SK-N-SH treated with all-trans-retinoic acid at 6 μM for 48 hours (cell line): ENCODE measurements at regions not wholly inside any gene's neighbourhood (a gene's known extent, or its start where the extent isn't known, plus 50 kb on each side); places are given as distances from the start of the nearest gene placed in this dataset.

Source experiments
- ATAC-seq: fragments of 200-7000 bp; cut with Tn5 transposase; 3 replicates; pipeline ENCODE4 v1.9.1; 2020; ENCODE audit warnings: mild to moderate bottlenecking, moderate library complexity
- ARNTL ChIP-seq: fragments of 450-650 bp; formaldehyde crosslinking; IDR thresholded peaks from 2 replicates; pipeline ENCODE4 v1.5.0; 2020; ENCODE audit warnings: low read depth, mild to moderate bottlenecking, moderate library complexity, borderline replicate concordance
- BACH2 ChIP-seq: fragments of 250-450 bp; sonication (Bioruptor Pico); IDR thresholded peaks from 2 replicates; pipeline ENCODE4 v1.9.0; 2021; ENCODE audit warnings: mild to moderate bottlenecking, borderline replicate concordance
- CSDC2 ChIP-seq: fragments of 250-450 bp; sonication (Bioruptor Pico); IDR thresholded peaks from 2 replicates; pipeline ENCODE4 v1.5.0; 2020; ENCODE audit warnings: mild to moderate bottlenecking, moderate library complexity
- ESRRG ChIP-seq: fragments of 250-450 bp; sonication (Bioruptor Pico); IDR thresholded peaks from 2 replicates; pipeline ENCODE4 v1.6.1; 2021; ENCODE audit warnings: mild to moderate bottlenecking
- GLIS3 ChIP-seq: fragments of 250-450 bp; sonication (Bioruptor Pico); IDR thresholded peaks from 2 replicates; pipeline ENCODE4 v1.5.0; 2020; ENCODE audit warnings: mild to moderate bottlenecking, moderate library complexity
- ISL1 ChIP-seq: fragments of 250-450 bp; sonication (Bioruptor Pico); IDR thresholded peaks from 2 replicates; pipeline ENCODE4 v2.1.2; 2022; ENCODE audit warnings: mild to moderate bottlenecking, moderate library complexity
- OSR1 ChIP-seq: fragments of 250-450 bp; sonication (Bioruptor Pico); IDR thresholded peaks from 2 replicates; pipeline ENCODE4 v1.8.0; 2022; ENCODE audit warnings: moderate library complexity, mild to moderate bottlenecking, inconsistent platforms
- PPARA ChIP-seq: fragments of 250-450 bp; sonication (Bioruptor Pico); IDR thresholded peaks from 2 replicates; pipeline ENCODE4 v1.5.0; 2020; ENCODE audit warnings: mild to moderate bottlenecking, borderline replicate concordance
- RARB ChIP-seq: fragments of 250-450 bp; sonication (Bioruptor Pico); IDR thresholded peaks from 2 replicates; pipeline ENCODE4 v1.8.0; 2021; ENCODE audit warnings: mild to moderate bottlenecking, moderate library complexity
- SNAI2 ChIP-seq: fragments of 250-450 bp; sonication (Bioruptor Pico); IDR thresholded peaks from 2 replicates; pipeline ENCODE4 v1.5.0; 2020; ENCODE audit warnings: mild to moderate bottlenecking, moderate library complexity
- TCF4 ChIP-seq: fragments of 250-450 bp; sonication (Bioruptor Pico); IDR thresholded peaks from 2 replicates; pipeline ENCODE4 v1.8.0; 2021; ENCODE audit warnings: mild to moderate bottlenecking, moderate library complexity, borderline replicate concordance
- TOX ChIP-seq: fragments of 250-450 bp; sonication (Bioruptor Pico); IDR thresholded peaks from 2 replicates; pipeline ENCODE4 v1.8.0; 2021; ENCODE audit warnings: mild to moderate bottlenecking, moderate library complexity, borderline replicate concordance
- ZC3H10 ChIP-seq: fragments of 250-450 bp; sonication (Bioruptor Pico); IDR thresholded peaks from 2 replicates; pipeline ENCODE4 v1.5.1; 2021; ENCODE audit warnings: mild to moderate bottlenecking, moderate library complexity
- ZFP3 ChIP-seq: fragments of 250-450 bp; sonication (Bioruptor Pico); IDR thresholded peaks from 2 replicates; pipeline ENCODE4 v1.5.0; 2020; ENCODE audit warnings: mild to moderate bottlenecking, moderate library complexity
- ZFP30 ChIP-seq: fragments of 450-650 bp; formaldehyde crosslinking; IDR thresholded peaks from 2 replicates; pipeline ENCODE4 v1.5.0; 2022; ENCODE audit warnings: mild to moderate bottlenecking, moderate library complexity
- ZNF565 ChIP-seq: fragments of 450-650 bp; formaldehyde crosslinking; conservative IDR thresholded peaks from 2 replicates; pipeline ENCODE4 v1.5.0; 2020; ENCODE audit warnings: low read depth, mild to moderate bottlenecking, moderate library complexity
- ZNF70 ChIP-seq: fragments of 450-650 bp; formaldehyde crosslinking; IDR thresholded peaks from 2 replicates; pipeline ENCODE4 v1.5.0; 2020; ENCODE audit warnings: mild to moderate bottlenecking, moderate library complexity
- ZNF8 ChIP-seq: fragments of 450-650 bp; formaldehyde crosslinking; IDR thresholded peaks from 2 replicates; pipeline ENCODE4 v1.5.0; 2020; ENCODE audit warnings: mild to moderate bottlenecking, moderate library complexity
- TF ChIP-seq, protein P1 (sequence below): fragments of 250-450 bp; sonication (Bioruptor Pico); IDR thresholded peaks from 2 replicates; pipeline ENCODE4 v1.8.0; 2021; ENCODE audit warnings: low read depth, mild to moderate bottlenecking, moderate library complexity, borderline replicate concordance
- TF ChIP-seq, protein P2 (sequence below): fragments of 250-450 bp; sonication (Bioruptor Pico); IDR thresholded peaks from 2 replicates; pipeline ENCODE4 v1.8.0; 2020; ENCODE audit warnings: mild to moderate bottlenecking, moderate library complexity, borderline replicate concordance
- TF ChIP-seq, protein P3 (sequence below): fragments of 250-450 bp; sonication (Bioruptor Pico); IDR thresholded peaks from 2 replicates; pipeline ENCODE4 v1.5.1; 2021; ENCODE audit warnings: mild to moderate bottlenecking, moderate library complexity
- TF ChIP-seq, protein P4 (sequence below): fragments of 250-450 bp; sonication (Bioruptor Pico); IDR thresholded peaks from 2 replicates; pipeline ENCODE4 v1.5.0; 2020; ENCODE audit warnings: mild to moderate bottlenecking, moderate library complexity
- TF ChIP-seq, protein P5 (sequence below): fragments of 250-450 bp; sonication (Bioruptor Pico); IDR thresholded peaks from 2 replicates; pipeline ENCODE4 v1.5.1; 2020; ENCODE audit warnings: low read depth, mild to moderate bottlenecking, moderate library complexity

DNA sequence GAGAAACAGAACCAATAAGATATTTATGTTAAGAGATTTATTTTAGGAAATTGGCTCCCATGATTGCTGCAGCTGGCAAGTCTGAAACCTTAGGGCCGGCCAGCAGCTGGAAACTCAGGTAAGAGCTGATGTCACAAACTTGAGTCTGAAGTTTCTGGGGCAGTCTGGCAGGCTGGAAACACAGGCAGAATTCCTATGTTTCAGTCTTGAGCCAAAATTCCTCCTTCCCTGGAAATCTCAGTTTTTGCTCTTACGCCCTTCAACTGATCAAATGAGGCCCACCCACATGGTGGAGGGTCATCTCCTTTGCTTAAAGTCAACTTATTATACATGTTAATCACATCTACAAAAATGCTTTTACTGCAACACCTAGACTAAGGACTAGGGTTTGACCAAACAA is 184.1 kb downstream of the SOD2 start (continued):
- no peak for TF ChIP-seq SNAI2 (CRISPR knock-in tag)

DNA sequence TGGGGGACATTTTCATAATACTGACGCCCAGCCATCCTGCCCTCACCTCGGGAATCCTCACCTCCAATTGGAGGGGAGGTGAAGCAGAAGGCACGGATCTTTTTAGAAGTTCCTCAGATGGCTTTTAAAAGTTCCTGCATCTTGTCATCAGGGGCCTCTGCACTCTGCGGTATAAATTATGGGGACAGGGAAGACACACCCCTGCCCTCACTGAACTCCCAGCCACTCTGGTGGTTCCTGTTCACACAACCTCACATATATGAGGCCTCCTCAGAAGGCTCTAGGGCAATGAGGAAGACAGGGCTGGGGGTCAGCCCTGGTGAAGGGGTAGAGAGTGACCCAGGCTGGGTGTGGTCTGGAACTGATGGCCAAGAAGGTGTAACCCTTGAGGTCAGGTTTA is 187.0 kb downstream of the SOD2 start:
- TF ChIP-seq TCF4 (CRISPR knock-in tag), result no peak
- TF ChIP-seq, protein P1, sequence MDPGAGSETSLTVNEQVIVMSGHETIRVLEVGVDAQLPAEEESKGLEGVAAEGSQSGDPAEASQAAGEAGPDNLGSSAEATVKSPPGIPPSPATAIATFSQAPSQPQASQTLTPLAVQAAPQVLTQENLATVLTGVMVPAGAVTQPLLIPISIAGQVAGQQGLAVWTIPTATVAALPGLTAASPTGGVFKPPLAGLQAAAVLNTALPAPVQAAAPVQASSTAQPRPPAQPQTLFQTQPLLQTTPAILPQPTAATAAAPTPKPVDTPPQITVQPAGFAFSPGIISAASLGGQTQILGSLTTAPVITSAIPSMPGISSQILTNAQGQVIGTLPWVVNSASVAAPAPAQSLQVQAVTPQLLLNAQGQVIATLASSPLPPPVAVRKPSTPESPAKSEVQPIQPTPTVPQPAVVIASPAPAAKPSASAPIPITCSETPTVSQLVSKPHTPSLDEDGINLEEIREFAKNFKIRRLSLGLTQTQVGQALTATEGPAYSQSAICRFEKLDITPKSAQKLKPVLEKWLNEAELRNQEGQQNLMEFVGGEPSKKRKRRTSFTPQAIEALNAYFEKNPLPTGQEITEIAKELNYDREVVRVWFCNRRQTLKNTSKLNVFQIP, result no peak
- TF ChIP-seq OSR1 (CRISPR knock-in tag), result no peak
- no peak for TF ChIP-seq ISL1 (CRISPR knock-in tag)
- TF ChIP-seq ESRRG (CRISPR knock-in tag), result no peak
- TF ChIP-seq, protein P2, sequence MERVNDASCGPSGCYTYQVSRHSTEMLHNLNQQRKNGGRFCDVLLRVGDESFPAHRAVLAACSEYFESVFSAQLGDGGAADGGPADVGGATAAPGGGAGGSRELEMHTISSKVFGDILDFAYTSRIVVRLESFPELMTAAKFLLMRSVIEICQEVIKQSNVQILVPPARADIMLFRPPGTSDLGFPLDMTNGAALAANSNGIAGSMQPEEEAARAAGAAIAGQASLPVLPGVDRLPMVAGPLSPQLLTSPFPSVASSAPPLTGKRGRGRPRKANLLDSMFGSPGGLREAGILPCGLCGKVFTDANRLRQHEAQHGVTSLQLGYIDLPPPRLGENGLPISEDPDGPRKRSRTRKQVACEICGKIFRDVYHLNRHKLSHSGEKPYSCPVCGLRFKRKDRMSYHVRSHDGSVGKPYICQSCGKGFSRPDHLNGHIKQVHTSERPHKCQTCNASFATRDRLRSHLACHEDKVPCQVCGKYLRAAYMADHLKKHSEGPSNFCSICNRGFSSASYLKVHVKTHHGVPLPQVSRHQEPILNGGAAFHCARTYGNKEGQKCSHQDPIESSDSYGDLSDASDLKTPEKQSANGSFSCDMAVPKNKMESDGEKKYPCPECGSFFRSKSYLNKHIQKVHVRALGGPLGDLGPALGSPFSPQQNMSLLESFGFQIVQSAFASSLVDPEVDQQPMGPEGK (CRISPR knock-in tag), result no peak
- TF ChIP-seq ARNTL, result no peak
- no peak for TF ChIP-seq ZNF8
- TF ChIP-seq, protein P3, sequence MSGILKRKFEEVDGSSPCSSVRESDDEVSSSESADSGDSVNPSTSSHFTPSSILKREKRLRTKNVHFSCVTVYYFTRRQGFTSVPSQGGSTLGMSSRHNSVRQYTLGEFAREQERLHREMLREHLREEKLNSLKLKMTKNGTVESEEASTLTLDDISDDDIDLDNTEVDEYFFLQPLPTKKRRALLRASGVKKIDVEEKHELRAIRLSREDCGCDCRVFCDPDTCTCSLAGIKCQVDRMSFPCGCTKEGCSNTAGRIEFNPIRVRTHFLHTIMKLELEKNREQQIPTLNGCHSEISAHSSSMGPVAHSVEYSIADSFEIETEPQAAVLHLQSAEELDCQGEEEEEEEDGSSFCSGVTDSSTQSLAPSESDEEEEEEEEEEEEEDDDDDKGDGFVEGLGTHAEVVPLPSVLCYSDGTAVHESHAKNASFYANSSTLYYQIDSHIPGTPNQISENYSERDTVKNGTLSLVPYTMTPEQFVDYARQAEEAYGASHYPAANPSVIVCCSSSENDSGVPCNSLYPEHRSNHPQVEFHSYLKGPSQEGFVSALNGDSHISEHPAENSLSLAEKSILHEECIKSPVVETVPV, result no peak
- TF ChIP-seq, protein P4, sequence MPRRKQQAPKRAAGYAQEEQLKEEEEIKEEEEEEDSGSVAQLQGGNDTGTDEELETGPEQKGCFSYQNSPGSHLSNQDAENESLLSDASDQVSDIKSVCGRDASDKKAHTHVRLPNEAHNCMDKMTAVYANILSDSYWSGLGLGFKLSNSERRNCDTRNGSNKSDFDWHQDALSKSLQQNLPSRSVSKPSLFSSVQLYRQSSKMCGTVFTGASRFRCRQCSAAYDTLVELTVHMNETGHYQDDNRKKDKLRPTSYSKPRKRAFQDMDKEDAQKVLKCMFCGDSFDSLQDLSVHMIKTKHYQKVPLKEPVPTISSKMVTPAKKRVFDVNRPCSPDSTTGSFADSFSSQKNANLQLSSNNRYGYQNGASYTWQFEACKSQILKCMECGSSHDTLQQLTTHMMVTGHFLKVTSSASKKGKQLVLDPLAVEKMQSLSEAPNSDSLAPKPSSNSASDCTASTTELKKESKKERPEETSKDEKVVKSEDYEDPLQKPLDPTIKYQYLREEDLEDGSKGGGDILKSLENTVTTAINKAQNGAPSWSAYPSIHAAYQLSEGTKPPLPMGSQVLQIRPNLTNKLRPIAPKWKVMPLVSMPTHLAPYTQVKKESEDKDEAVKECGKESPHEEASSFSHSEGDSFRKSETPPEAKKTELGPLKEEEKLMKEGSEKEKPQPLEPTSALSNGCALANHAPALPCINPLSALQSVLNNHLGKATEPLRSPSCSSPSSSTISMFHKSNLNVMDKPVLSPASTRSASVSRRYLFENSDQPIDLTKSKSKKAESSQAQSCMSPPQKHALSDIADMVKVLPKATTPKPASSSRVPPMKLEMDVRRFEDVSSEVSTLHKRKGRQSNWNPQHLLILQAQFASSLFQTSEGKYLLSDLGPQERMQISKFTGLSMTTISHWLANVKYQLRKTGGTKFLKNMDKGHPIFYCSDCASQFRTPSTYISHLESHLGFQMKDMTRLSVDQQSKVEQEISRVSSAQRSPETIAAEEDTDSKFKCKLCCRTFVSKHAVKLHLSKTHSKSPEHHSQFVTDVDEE (CRISPR knock-in tag), result no peak
- TF ChIP-seq PPARA (CRISPR knock-in tag), result no peak
- no peak for TF ChIP-seq BACH2 (CRISPR knock-in tag)
- TF ChIP-seq ZC3H10 (CRISPR knock-in tag), result no peak
- TF ChIP-seq ZFP30, result no peak
- no peak for TF ChIP-seq CSDC2
- no peak for TF ChIP-seq ZNF70
- TF ChIP-seq, protein P5, sequence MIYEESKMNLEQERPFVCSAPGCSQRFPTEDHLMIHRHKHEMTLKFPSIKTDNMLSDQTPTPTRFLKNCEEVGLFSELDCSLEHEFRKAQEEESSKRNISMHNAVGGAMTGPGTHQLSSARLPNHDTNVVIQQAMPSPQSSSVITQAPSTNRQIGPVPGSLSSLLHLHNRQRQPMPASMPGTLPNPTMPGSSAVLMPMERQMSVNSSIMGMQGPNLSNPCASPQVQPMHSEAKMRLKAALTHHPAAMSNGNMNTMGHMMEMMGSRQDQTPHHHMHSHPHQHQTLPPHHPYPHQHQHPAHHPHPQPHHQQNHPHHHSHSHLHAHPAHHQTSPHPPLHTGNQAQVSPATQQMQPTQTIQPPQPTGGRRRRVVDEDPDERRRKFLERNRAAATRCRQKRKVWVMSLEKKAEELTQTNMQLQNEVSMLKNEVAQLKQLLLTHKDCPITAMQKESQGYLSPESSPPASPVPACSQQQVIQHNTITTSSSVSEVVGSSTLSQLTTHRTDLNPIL, result no peak
- TF ChIP-seq RARB (CRISPR knock-in tag), result no peak
- TF ChIP-seq ZFP3 (CRISPR knock-in tag), result no peak
- no peak for TF ChIP-seq GLIS3 (CRISPR knock-in tag)
- TF ChIP-seq, all 23 proteins: peak for 0
- no peak for ATAC-seq

DNA sequence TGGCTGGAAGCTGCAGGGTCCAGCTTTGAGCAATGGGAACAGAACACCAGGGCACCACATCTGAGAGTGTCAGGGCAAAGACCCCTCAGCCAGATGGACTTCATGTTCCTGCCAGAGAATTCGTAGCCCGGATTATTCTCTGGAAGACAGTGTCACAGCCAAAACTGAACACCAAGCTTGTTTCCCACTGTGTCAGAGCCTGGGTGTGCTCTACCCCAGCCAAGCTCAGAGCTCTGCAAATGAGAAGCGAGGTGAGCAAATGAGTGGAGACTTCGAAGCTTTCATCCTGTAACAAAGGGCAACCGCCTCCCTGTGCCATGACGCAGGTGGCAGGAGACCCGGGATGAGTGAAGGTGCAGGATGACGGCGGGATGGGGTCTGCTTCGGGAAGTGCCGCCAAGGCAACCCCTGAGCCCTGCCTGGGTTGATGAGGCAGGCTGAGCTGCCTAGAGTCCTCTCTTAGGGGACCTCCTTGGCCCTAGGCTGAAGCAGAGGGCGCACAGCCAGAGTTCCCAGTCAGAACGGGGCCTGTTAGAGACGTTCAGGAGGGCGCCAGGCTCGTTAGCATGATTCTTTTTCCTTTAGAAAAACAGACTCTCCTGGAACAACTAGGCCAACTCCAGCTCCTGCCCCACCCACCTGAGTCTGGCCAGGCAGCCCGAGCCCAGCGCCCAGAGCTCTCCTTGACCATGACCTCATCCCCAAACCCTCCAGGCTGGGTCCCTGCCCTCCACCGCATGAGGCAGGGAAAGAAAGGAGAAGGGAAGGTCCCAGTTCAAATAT is 187.7 kb downstream of the SOD2 start:
- ATAC-seq, result no peak; the same call in 2 of the 3 replicates
- TF ChIP-seq ISL1 (CRISPR knock-in tag), result no peak
- TF ChIP-seq ZNF565 (CRISPR knock-in tag), result no peak
- no peak for TF ChIP-seq ZFP3 (CRISPR knock-in tag)
- TF ChIP-seq, protein P2 (CRISPR knock-in tag), result no peak
- no peak for TF ChIP-seq RARB (CRISPR knock-in tag)
- no peak for TF ChIP-seq PPARA (CRISPR knock-in tag)
- TF ChIP-seq TCF4 (CRISPR knock-in tag), result no peak
- no peak for TF ChIP-seq ZFP30
- TF ChIP-seq ZC3H10 (CRISPR knock-in tag), result no peak
- TF ChIP-seq ZNF8, result no peak
- TF ChIP-seq, protein P1, result no peak
- no peak for TF ChIP-seq ARNTL
- TF ChIP-seq TOX, result no peak
- TF ChIP-seq SNAI2 (CRISPR knock-in tag), result no peak
- TF ChIP-seq ESRRG (CRISPR knock-in tag), result no peak
- TF ChIP-seq BACH2 (CRISPR knock-in tag), result no peak
- no peak for TF ChIP-seq GLIS3 (CRISPR knock-in tag)
